GM23338 (cell line): ENCODE measurements at regions not wholly inside any gene's neighbourhood (a gene's known extent, or its start where the extent isn't known, plus 50 kb on each side); places are given as distances from the start of the nearest gene placed in this dataset.
A peak's percentile ranks its signal among the peaks of the same experiment; 100 is the strongest.

Experiments
- ATAC-seq: fragments of 200-7000 bp; cut with Tn5 transposase; 3 replicates; pipeline ENCODE4 v1.9.1; 2020
- DNase-seq: peaks from one replicate; pipeline ENCODE4 v3.0.0-alpha.2; 2015; ENCODE audit warnings: low spot score
- H2AFZ ChIP-seq: fragments of 200-600 bp; sonication (generic); 2 replicates; pipeline ENCODE4 v1.8.0; 2016; ENCODE audit warnings: antibody characterized with exemption, mild to moderate bottlenecking, moderate library complexity
- H3F3A ChIP-seq: fragments of 200-600 bp; sonication (generic); replicated peaks from 2 replicates; pipeline ENCODE4 v1.8.0; 2017; ENCODE audit warnings: antibody characterized with exemption, mixed run types, low read depth
- H3K27ac ChIP-seq: fragments of 200-600 bp; sonication (generic); 2 replicates; pipeline ENCODE4 v1.6.1; 2016; ENCODE audit warnings: low read depth
- H3K27me3 ChIP-seq: fragments of 200-600 bp; sonication (generic); 2 replicates; pipeline ENCODE4 v1.8.0; 2016; ENCODE audit warnings: mild to moderate bottlenecking, mixed run types, moderate library complexity; ENCODE audit not compliant: insufficient read depth
- H3K36me3 ChIP-seq: fragments of 200-600 bp; sonication (generic); 2 replicates; pipeline ENCODE4 v1.8.0; 2016; ENCODE audit warnings: mild to moderate bottlenecking; ENCODE audit not compliant: insufficient read depth
- H3K4me1 ChIP-seq: fragments of 200-600 bp; sonication (generic); 2 replicates; pipeline ENCODE4 v1.8.0; 2016; ENCODE audit warnings: mild to moderate bottlenecking, moderate library complexity; ENCODE audit not compliant: insufficient read depth
- H3K4me2 ChIP-seq: fragments of 200-600 bp; sonication (generic); 2 replicates; pipeline ENCODE4 v1.7.1; 2017; ENCODE audit warnings: mixed run types
- H3K4me3 ChIP-seq: fragments of 200-600 bp; sonication (generic); 2 replicates; pipeline ENCODE4 v1.6.1; 2016; ENCODE audit warnings: mixed run types
- H3K79me2 ChIP-seq: fragments of 200-600 bp; sonication (generic); replicated peaks from 2 replicates; pipeline ENCODE4 v1.8.0; 2017; ENCODE audit warnings: mild to moderate bottlenecking; ENCODE audit not compliant: insufficient read depth
- H3K9me2 ChIP-seq: fragments of 200-600 bp; sonication (generic); 2 replicates; pipeline ENCODE4 v1.8.0; 2017; ENCODE audit not compliant: insufficient read depth
- H4K20me1 ChIP-seq: fragments of 200-600 bp; sonication (generic); replicated peaks from 2 replicates; pipeline ENCODE4 v1.8.0; 2017; ENCODE audit warnings: mild to moderate bottlenecking; ENCODE audit not compliant: insufficient read depth
- H3K27ac Mint-ChIP-seq: 2 replicates; pipeline ENCODE4 v1.8.0; 2020; ENCODE audit warnings: inconsistent platforms, mild to moderate bottlenecking, moderate library complexity, mixed read lengths
- H3K27me3 Mint-ChIP-seq: 3 replicates; pipeline ENCODE4 v1.8.0; 2022; ENCODE audit warnings: low read depth, mild to moderate bottlenecking, moderate library complexity, mixed read lengths, inconsistent platforms; ENCODE audit not compliant: insufficient read depth, poor library complexity
- H3K36me3 Mint-ChIP-seq: 3 replicates; pipeline ENCODE4 v1.8.0; 2021; ENCODE audit warnings: low read depth, mild to moderate bottlenecking, inconsistent platforms, moderate library complexity, mixed read lengths
- H3K4me1 Mint-ChIP-seq: 3 replicates; pipeline ENCODE4 v1.8.0; 2020; ENCODE audit warnings: mild to moderate bottlenecking, inconsistent platforms, mixed read lengths
- H3K4me3 Mint-ChIP-seq: 3 replicates; pipeline ENCODE4 v1.8.0; 2021; ENCODE audit warnings: moderate library complexity, mild to moderate bottlenecking, inconsistent platforms, mixed read lengths
- H3K9me3 Mint-ChIP-seq: 3 replicates; pipeline ENCODE4 v1.8.0; 2020; ENCODE audit warnings: moderate library complexity, mild to moderate bottlenecking, inconsistent platforms, mixed read lengths
- CREB1 ChIP-seq: fragments of 250-450 bp; sonication (Bioruptor Pico); IDR thresholded peaks from 2 replicates; pipeline ENCODE4 v1.5.0; 2020; ENCODE audit warnings: low read depth, mild to moderate bottlenecking, moderate library complexity
- EZH2 ChIP-seq: fragments of 200-600 bp; sonication (generic); IDR thresholded peaks from one replicate; pipeline ENCODE4 v1.8.0; 2017; ENCODE audit warnings: antibody characterized with exemption, mild to moderate bottlenecking, low read depth; ENCODE audit not compliant: unreplicated experiment
- EZH2phosphoT487 ChIP-seq: fragments of 200-600 bp; sonication (generic); IDR thresholded peaks from one replicate; pipeline ENCODE4 v1.8.1; 2018; ENCODE audit warnings: antibody characterized with exemption; ENCODE audit not compliant: unreplicated experiment
- JUNB ChIP-seq: IDR thresholded peaks from one replicate; pipeline ENCODE4 v1.6.1; 2016; ENCODE audit warnings: antibody characterized with exemption; ENCODE audit not compliant: unreplicated experiment
- NANOG ChIP-seq: IDR thresholded peaks from 2 replicates; pipeline ENCODE4 v1.6.1; 2016; ENCODE audit warnings: antibody characterized with exemption, borderline replicate concordance
- POLR2AphosphoS5 ChIP-seq: IDR thresholded peaks from 2 replicates; pipeline ENCODE4 v1.6.1; 2016; ENCODE audit warnings: antibody characterized with exemption, low read depth
- STAT1 ChIP-seq: IDR thresholded peaks from one replicate; pipeline ENCODE4 v1.6.1; 2016; ENCODE audit warnings: antibody characterized with exemption; ENCODE audit not compliant: unreplicated experiment
- ZNF114 ChIP-seq: fragments of 250-450 bp; sonication (Bioruptor Pico); IDR thresholded peaks from 2 replicates; pipeline ENCODE4 v1.5.0; 2020; ENCODE audit warnings: mild to moderate bottlenecking, moderate library complexity
- ZNF331 ChIP-seq: fragments of 250-450 bp; sonication (Bioruptor Pico); IDR thresholded peaks from 2 replicates; pipeline ENCODE4 v1.5.0; 2020; ENCODE audit warnings: low read depth, mild to moderate bottlenecking, moderate library complexity
- TF ChIP-seq, protein P1 (sequence below): IDR thresholded peaks from one replicate; pipeline ENCODE4 v1.6.1; 2018; ENCODE audit warnings: antibody characterized with exemption; ENCODE audit not compliant: unreplicated experiment
- TF ChIP-seq, protein P2 (sequence below), 2 experiments: fragments of 200-600 bp in 1 of 2; sonication (generic) in 1 of 2; conservative IDR thresholded peaks; 2 replicates each; pipeline versions ENCODE4 v1.5.1 to v1.6.1; 2016 to 2017; ENCODE audit warnings: antibody characterized with exemption in 2 of 2, low read depth in 2 of 2, mild to moderate bottlenecking in 2 of 2, moderate library complexity in 1 of 2
- TF ChIP-seq, protein P3 (sequence below): fragments of 250-450 bp; sonication (Bioruptor Pico); IDR thresholded peaks from 2 replicates; pipeline ENCODE4 v1.5.0; 2020; ENCODE audit warnings: mild to moderate bottlenecking, moderate library complexity

DNA sequence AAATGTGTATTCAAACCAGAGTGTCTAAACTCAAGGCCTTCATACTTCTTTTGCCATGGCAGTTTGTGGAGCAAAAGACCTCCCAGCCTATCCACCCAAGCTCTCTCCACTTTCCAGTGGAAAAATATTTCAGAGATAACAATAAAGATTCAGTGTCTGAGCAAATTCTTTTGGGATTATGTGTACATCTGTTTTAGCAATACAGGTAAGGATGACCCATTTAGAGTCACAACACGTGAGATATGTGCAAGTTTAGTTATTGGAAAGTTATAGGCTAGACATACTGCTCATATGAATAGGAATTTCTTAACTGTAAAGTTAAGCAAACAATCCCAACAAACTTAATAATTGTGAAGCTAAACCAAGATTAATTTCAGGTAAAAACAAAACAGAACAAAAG is 174.5 kb upstream of the LRIG1 start (continued):
- TF ChIP-seq, protein P1, sequence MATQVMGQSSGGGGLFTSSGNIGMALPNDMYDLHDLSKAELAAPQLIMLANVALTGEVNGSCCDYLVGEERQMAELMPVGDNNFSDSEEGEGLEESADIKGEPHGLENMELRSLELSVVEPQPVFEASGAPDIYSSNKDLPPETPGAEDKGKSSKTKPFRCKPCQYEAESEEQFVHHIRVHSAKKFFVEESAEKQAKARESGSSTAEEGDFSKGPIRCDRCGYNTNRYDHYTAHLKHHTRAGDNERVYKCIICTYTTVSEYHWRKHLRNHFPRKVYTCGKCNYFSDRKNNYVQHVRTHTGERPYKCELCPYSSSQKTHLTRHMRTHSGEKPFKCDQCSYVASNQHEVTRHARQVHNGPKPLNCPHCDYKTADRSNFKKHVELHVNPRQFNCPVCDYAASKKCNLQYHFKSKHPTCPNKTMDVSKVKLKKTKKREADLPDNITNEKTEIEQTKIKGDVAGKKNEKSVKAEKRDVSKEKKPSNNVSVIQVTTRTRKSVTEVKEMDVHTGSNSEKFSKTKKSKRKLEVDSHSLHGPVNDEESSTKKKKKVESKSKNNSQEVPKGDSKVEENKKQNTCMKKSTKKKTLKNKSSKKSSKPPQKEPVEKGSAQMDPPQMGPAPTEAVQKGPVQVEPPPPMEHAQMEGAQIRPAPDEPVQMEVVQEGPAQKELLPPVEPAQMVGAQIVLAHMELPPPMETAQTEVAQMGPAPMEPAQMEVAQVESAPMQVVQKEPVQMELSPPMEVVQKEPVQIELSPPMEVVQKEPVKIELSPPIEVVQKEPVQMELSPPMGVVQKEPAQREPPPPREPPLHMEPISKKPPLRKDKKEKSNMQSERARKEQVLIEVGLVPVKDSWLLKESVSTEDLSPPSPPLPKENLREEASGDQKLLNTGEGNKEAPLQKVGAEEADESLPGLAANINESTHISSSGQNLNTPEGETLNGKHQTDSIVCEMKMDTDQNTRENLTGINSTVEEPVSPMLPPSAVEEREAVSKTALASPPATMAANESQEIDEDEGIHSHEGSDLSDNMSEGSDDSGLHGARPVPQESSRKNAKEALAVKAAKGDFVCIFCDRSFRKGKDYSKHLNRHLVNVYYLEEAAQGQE: no peak
- TF ChIP-seq EZH2phosphoT487: no peak
- TF ChIP-seq ZNF114: no peak
- no peak for TF ChIP-seq JUNB

DNA sequence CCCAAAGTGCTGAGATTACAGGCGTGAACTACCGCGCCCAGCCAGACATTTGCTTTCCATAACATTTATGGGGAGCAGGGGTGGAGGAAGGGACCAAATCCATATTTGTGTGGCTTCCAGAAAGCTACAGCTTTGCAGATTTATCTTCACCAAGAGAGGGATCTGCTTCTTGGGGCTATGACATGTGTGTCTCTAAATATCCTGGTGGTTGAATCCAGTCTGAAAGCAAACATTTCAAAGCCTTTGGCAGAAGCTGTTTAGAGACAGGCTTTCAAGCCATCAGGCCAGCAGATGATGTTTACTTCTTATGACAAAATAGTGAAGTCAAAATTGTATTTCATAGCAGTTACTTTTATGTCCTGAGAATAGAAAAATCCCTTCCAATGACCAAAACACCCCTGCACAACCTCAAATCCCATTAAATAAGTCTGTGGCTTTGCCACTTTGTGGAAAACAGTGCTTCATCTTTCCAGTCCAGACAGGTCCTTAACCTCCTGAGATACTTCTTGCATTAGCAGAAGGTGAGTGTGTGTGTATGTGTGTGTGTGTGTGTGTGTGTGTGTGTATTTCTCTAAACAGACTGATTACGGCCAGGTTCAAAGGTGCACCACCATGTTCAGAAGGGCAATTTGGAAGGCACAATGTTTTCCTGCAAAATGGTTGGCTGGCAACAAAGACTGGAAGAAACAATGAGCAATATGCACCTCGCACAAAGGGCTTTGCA is 191.4 kb upstream of the LRIG1 start:
- Mint-ChIP-seq H3K36me3 (no peaks in the 10 kb centered on the region), H3K27me3 (no peaks in the 10 kb centered on the region), H3K4me3 (no peak overlapping the region), H3K9me3 (no peaks in the 10 kb centered on the region), H3K27ac (no peak overlapping the region), H3K4me1 (peaks cover 7% of the 10 kb centered on the region; the same call in 2 of the 3 replicates)
- Histone ChIP-seq H3K27me3 (no peaks in the 10 kb centered on the region), H3K4me1 (peaks cover 3% of the 10 kb centered on the region; the same call in 1 of the 2 replicates), H3K4me2 (no peak overlapping the region), H4K20me1 (no peaks in the 10 kb centered on the region), H3K79me2 (no peaks in the 10 kb centered on the region), H2AFZ (peak overlapping the region; percentile 38; the same call in 1 of the 2 replicates), H3F3A (no peaks in the 10 kb centered on the region), H3K9me2 (no peaks in the 10 kb centered on the region), H3K4me3 (no peak overlapping the region), H3K27ac (no peak overlapping the region), H3K36me3 (no peaks in the 10 kb centered on the region)
- TF ChIP-seq EZH2 (no peak), CREB1 (CRISPR knock-in tag) (no peak), STAT1 (no peak), NANOG (no peak), JUNB (no peak), POLR2AphosphoS5 (no peak), ZNF331 (CRISPR knock-in tag) (no peak), EZH2phosphoT487 (no peak), ZNF114 (no peak)
- TF ChIP-seq, protein P2, sequence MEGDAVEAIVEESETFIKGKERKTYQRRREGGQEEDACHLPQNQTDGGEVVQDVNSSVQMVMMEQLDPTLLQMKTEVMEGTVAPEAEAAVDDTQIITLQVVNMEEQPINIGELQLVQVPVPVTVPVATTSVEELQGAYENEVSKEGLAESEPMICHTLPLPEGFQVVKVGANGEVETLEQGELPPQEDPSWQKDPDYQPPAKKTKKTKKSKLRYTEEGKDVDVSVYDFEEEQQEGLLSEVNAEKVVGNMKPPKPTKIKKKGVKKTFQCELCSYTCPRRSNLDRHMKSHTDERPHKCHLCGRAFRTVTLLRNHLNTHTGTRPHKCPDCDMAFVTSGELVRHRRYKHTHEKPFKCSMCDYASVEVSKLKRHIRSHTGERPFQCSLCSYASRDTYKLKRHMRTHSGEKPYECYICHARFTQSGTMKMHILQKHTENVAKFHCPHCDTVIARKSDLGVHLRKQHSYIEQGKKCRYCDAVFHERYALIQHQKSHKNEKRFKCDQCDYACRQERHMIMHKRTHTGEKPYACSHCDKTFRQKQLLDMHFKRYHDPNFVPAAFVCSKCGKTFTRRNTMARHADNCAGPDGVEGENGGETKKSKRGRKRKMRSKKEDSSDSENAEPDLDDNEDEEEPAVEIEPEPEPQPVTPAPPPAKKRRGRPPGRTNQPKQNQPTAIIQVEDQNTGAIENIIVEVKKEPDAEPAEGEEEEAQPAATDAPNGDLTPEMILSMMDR (conservative IDR thresholded peaks at IDR 0.05; ENCODE audit: low read depth in 2 of 2): no peak
- TF ChIP-seq, protein P3, sequence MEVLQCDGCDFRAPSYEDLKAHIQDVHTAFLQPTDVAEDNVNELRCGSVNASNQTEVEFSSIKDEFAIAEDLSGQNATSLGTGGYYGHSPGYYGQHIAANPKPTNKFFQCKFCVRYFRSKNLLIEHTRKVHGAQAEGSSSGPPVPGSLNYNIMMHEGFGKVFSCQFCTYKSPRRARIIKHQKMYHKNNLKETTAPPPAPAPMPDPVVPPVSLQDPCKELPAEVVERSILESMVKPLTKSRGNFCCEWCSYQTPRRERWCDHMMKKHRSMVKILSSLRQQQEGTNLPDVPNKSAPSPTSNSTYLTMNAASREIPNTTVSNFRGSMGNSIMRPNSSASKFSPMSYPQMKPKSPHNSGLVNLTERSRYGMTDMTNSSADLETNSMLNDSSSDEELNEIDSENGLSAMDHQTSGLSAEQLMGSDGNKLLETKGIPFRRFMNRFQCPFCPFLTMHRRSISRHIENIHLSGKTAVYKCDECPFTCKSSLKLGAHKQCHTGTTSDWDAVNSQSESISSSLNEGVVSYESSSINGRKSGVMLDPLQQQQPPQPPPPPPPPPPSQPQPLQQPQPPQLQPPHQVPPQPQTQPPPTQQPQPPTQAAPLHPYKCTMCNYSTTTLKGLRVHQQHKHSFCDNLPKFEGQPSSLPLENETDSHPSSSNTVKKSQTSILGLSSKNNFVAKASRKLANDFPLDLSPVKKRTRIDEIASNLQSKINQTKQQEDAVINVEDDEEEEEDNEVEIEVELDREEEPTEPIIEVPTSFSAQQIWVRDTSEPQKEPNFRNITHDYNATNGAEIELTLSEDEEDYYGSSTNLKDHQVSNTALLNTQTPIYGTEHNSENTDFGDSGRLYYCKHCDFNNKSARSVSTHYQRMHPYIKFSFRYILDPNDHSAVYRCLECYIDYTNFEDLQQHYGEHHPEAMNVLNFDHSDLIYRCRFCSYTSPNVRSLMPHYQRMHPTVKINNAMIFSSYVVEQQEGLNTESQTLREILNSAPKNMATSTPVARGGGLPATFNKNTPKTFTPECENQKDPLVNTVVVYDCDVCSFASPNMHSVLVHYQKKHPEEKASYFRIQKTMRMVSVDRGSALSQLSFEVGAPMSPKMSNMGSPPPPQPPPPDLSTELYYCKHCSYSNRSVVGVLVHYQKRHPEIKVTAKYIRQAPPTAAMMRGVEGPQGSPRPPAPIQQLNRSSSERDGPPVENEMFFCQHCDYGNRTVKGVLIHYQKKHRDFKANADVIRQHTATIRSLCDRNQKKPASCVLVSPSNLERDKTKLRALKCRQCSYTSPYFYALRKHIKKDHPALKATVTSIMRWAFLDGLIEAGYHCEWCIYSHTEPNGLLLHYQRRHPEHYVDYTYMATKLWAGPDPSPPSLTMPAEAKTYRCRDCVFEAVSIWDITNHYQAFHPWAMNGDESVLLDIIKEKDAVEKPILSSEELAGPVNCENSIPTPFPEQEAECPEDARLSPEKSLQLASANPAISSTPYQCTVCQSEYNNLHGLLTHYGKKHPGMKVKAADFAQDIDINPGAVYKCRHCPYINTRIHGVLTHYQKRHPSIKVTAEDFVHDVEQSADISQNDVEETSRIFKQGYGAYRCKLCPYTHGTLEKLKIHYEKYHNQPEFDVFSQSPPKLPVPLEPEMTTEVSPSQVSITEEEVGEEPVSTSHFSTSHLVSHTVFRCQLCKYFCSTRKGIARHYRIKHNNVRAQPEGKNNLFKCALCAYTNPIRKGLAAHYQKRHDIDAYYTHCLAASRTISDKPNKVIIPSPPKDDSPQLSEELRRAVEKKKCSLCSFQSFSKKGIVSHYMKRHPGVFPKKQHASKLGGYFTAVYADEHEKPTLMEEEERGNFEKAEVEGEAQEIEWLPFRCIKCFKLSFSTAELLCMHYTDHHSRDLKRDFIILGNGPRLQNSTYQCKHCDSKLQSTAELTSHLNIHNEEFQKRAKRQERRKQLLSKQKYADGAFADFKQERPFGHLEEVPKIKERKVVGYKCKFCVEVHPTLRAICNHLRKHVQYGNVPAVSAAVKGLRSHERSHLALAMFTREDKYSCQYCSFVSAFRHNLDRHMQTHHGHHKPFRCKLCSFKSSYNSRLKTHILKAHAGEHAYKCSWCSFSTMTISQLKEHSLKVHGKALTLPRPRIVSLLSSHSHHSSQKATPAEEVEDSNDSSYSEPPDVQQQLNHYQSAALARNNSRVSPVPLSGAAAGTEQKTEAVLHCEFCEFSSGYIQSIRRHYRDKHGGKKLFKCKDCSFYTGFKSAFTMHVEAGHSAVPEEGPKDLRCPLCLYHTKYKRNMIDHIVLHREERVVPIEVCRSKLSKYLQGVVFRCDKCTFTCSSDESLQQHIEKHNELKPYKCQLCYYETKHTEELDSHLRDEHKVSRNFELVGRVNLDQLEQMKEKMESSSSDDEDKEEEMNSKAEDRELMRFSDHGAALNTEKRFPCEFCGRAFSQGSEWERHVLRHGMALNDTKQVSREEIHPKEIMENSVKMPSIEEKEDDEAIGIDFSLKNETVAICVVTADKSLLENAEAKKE (CRISPR knock-in tag): no peak
- ATAC-seq (no peak), DNase-seq (no peak)
